Fibroblast of lung (primary cell): ENCODE measurements at regions not wholly inside any gene's neighbourhood (a gene's known extent, or its start where the extent isn't known, plus 50 kb on each side); places are given as distances from the start of the nearest gene placed in this dataset.

Source experiments
- DNase-seq, 2 donors: peaks; one replicate each; pipeline versions ENCODE4 v3.0.0 to v3.0.0-alpha.2; 2010; ENCODE audit warnings: low read depth in 2 of 2
- H2AFZ ChIP-seq: 2 replicates; pipeline ENCODE4 v1.5.1; 2012; ENCODE audit warnings: low read length, control low read depth, inconsistent platforms
- H3K27ac ChIP-seq: 2 replicates; pipeline ENCODE4 v1.5.1; 2011; ENCODE audit warnings: low read length, control low read depth; ENCODE audit not compliant: insufficient read depth
- H3K27me3 ChIP-seq: 2 replicates; pipeline ENCODE4 v1.5.1; 2011; ENCODE audit warnings: mild to moderate bottlenecking, low read length; ENCODE audit not compliant: control insufficient read depth, insufficient read depth
- H3K36me3 ChIP-seq: 2 replicates; pipeline ENCODE4 v1.5.1; 2011; ENCODE audit warnings: low read length; ENCODE audit not compliant: control insufficient read depth, insufficient read depth
- H3K4me1 ChIP-seq: 2 replicates; pipeline ENCODE4 v1.5.1; 2011; ENCODE audit warnings: low read length; ENCODE audit not compliant: control insufficient read depth, insufficient read depth; ENCODE audit errors: extremely low read depth
- H3K4me2 ChIP-seq: 2 replicates; pipeline ENCODE4 v1.5.1; 2011; ENCODE audit warnings: low read length, control low read depth; ENCODE audit not compliant: insufficient read depth; ENCODE audit errors: extremely low read depth
- H3K4me3 ChIP-seq, 4 experiments: fragments of 200-600 bp in 1 of 4; sonication (generic) in 1 of 4; replicated peaks in 1 of 4; 2 replicates each; pipeline ENCODE4 v1.5.1; 2011 to 2016; ENCODE audit warnings: low read length in 4 of 4, low read depth in 3 of 4, mild to moderate bottlenecking in 3 of 4, control low read depth in 2 of 4, inconsistent platforms in 1 of 4, mixed read lengths in 1 of 4; ENCODE audit not compliant: insufficient read depth in 1 of 4; ENCODE audit errors: control extremely low read depth in 1 of 4
- H3K79me2 ChIP-seq: 2 replicates; pipeline ENCODE4 v1.5.1; 2012; ENCODE audit warnings: mild to moderate bottlenecking, low read length, inconsistent platforms; ENCODE audit not compliant: control insufficient read depth, insufficient read depth
- H3K9ac ChIP-seq: 2 replicates; pipeline ENCODE4 v1.5.1; 2011; ENCODE audit warnings: mild to moderate bottlenecking, low read length, control low read depth; ENCODE audit not compliant: insufficient read depth
- H3K9me3 ChIP-seq: 2 replicates; pipeline ENCODE4 v1.5.1; 2012; ENCODE audit warnings: low read depth, low read length; ENCODE audit not compliant: control insufficient read depth, insufficient read depth
- H4K20me1 ChIP-seq: 2 replicates; pipeline ENCODE4 v1.5.1; 2011; ENCODE audit warnings: low read length; ENCODE audit not compliant: control insufficient read depth, insufficient read depth; ENCODE audit errors: extremely low read depth
- CTCF ChIP-seq, 2 donors: IDR thresholded peaks in 1 of 2; conservative IDR thresholded peaks in 1 of 2; 1 replicate in 1 of 2; 2 replicates in 1 of 2; pipeline ENCODE4 v1.5.1; 2011 to 2012; ENCODE audit warnings: low read length in 2 of 2, control low read depth in 1 of 2, inconsistent platforms in 1 of 2, low read depth in 1 of 2, mild to moderate bottlenecking in 1 of 2
- EZH2 ChIP-seq: IDR thresholded peaks from 2 replicates; pipeline ENCODE4 v1.5.1; 2012; ENCODE audit warnings: low read length, control low read depth, mild to moderate bottlenecking; ENCODE audit errors: missing control alignments

GRCh38 chr20:57941604-57942381, 232.0 kb upstream of the PMEPA1 start:
- H3K27ac ChIP-seq = no peak overlapping the region
- no peak for DNase-seq
- no peaks in the 10 kb centered on the region for H3K4me1 ChIP-seq
- H4K20me1 ChIP-seq = no peaks in the 10 kb centered on the region
- H3K9ac ChIP-seq = no peak overlapping the region
- no peak for TF ChIP-seq EZH2
- no peak for TF ChIP-seq CTCF (conservative IDR thresholded peaks at IDR 0.05 in 1 of 2, IDR thresholded peaks at IDR 0.05 in 1 of 2; ENCODE audit: low read depth in 1 of 2, low read length in 2 of 2)
- no peaks in the 10 kb centered on the region for H3K79me2 ChIP-seq
- H2AFZ ChIP-seq = no peak overlapping the region
- H3K4me2 ChIP-seq = no peak overlapping the region
- no peaks in the 10 kb centered on the region for H3K36me3 ChIP-seq
- H3K4me3 ChIP-seq = no peak overlapping the region
- no peaks in the 10 kb centered on the region for H3K27me3 ChIP-seq
- no peaks in the 10 kb centered on the region for H3K9me3 ChIP-seq

- Histone ChIP-seq H3K27ac (no peak overlapping the region), H3K9ac (no peak overlapping the region), H2AFZ (no peak overlapping the region), H3K4me1 (no peaks in the 10 kb centered on the region), H3K79me2 (no peaks in the 10 kb centered on the region), H3K9me3 (no peaks in the 10 kb centered on the region), H3K36me3 (no peaks in the 10 kb centered on the region), H3K4me3 (no peak overlapping the region), H4K20me1 (no peaks in the 10 kb centered on the region), H3K27me3 (no peaks in the 10 kb centered on the region), H3K4me2 (no peak overlapping the region)
- no peak for DNase-seq
- TF ChIP-seq CTCF (conservative IDR thresholded peaks at IDR 0.05 in 1 of 2, IDR thresholded peaks at IDR 0.05 in 1 of 2; ENCODE audit: low read depth in 1 of 2, low read length in 2 of 2) (no peak), EZH2 (no peak)
These were observed 231.2 kb upstream of the PMEPA1 start for GRCh38 chr20:57940868-57941522.

- Histone ChIP-seq H3K79me2 (no peaks in the 10 kb centered on the region), H3K27me3 (no peaks in the 10 kb centered on the region), H3K9ac (no peak overlapping the region), H2AFZ (no peak overlapping the region), H3K36me3 (no peaks in the 10 kb centered on the region), H3K9me3 (no peaks in the 10 kb centered on the region), H3K4me1 (no peaks in the 10 kb centered on the region), H4K20me1 (no peaks in the 10 kb centered on the region), H3K27ac (no peak overlapping the region), H3K4me2 (no peak overlapping the region), H3K4me3 (no peak overlapping the region)
- TF ChIP-seq EZH2 (no peak), CTCF (conservative IDR thresholded peaks at IDR 0.05 in 1 of 2, IDR thresholded peaks at IDR 0.05 in 1 of 2; ENCODE audit: low read depth in 1 of 2, low read length in 2 of 2) (no peak)
- no peak for DNase-seq
These were observed 230.6 kb upstream of the PMEPA1 start for GRCh38 chr20:57940376-57940775.
